AML-193 (cell line): ENCODE measurements at regions not wholly inside any gene's neighbourhood (a gene's known extent, or its start where the extent isn't known, plus 50 kb on each side); places are given as distances from the start of the nearest gene placed in this dataset.

Experiments used
- DNase-seq, 2 experiments: peaks; one replicate each; lab custom pipeline; 2025; lab: John Stamatoyannopoulos, UW

DNA sequence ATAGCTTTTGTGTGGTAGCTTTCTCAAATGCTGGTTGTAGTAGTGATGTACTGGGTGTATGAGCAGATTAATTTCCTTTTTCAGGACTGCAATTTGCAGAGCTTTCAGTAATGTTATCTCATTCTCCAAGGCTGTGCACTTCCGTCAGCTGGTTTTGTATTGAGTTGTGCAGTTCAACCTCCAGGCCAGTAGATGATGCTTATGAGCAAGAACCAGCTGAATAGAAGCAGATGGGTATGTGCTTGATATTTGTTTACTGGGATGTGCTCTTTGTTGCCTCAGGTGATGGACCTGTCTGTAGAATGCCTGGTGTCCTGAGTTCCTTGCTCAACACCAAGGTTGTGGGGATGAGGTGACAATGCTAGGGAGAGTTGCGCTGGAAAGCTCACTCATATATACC lies 462.8 kb downstream of the PCDH18 start:
- DNase-seq: no peak

DNA sequence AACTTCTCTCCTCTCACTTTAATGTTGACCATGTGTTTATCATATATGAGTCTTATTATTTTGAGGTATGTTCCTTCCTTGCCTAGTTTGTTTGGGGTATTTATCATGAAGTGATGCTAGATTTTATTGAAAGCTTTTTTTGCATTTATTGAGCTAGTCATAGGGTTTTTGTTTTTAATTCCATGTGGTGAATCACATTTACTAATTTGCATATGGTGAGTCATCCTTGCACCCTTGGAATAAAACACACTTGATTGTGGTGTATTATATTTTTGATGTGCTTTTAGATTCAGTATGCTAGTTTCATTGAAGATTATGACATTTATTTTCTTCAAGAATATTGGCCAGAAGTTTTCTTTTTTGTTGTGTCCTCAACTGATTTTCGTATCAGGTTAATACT lies 464.6 kb downstream of the PCDH18 start:
- DNase-seq: no peak

DNA sequence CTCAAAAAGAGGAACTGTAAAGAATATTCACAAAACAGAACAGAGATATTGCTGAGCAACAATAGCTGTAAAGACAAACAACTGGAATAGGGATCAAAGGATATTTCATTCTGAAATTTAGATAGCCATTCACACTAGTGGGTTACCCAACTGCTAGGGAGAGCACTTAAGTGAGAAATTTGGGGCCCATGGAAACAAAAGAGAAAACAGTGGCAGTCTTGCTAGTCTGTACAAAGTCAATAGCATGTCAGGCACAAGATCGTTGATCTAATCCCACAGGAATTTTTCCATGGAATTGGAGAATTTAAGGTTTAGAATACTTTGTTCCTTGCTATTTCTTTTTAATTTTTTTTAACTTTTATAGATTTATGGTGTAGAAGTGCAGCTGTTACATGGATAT lies 467.0 kb downstream of the PCDH18 start:
- no peak for DNase-seq

DNA sequence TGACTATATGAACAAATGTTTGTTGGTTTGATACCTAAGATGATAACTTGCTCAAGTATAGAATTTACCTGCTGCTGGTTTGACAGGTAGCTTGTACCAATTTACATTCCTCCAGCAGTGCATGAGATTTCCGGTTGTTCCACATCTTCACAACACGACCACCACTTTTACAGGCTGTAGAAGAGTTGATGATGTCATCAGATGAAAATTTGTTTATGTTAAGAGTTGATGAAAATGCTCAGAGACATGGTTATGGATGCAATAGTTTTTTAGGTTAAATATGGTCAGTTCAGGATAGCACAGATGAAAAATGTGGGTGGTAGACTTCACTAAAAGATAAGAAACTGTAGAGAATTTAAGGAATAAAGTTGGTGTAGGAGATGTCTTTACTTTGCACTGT lies 468.3 kb downstream of the PCDH18 start:
- no peak for DNase-seq

DNA sequence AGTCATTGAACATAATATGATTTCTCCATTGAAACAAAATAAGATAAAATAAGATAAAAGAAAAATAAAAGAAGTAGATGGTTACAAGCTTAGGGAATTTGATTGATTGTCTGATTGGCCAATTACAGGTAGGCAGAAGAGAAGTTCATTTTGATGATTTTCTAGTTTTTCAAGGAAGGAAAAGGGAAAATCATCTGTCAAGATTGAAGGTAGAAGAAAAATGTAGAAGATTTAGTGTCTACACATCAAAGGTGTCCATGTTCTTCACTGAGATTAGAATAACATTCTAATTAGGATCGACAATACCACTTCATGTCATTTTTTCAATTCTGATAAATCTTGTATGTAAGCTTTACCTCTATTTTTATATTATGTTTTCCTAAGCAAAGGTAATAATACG lies 489.1 kb downstream of the PCDH18 start:
- no peak for DNase-seq

DNA sequence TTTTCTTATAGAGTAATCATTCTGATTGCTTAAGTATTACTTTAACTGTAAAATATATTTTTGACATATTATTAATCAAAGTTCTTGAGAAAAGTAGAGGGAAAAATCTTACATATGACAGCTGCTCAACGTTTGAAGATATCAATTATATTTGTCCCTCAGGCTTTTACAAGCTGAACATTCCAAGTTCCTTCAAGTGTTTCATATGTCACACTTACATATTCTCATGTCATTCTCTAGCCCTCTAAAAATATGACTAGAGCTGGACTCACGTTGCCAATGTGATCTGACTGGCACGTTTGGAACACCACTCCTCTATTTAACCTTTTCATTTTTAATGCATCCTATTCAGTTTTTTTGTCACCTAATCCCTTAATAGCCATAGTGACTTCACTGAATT lies 492.9 kb downstream of the PCDH18 start:
- DNase-seq: no peak

DNA sequence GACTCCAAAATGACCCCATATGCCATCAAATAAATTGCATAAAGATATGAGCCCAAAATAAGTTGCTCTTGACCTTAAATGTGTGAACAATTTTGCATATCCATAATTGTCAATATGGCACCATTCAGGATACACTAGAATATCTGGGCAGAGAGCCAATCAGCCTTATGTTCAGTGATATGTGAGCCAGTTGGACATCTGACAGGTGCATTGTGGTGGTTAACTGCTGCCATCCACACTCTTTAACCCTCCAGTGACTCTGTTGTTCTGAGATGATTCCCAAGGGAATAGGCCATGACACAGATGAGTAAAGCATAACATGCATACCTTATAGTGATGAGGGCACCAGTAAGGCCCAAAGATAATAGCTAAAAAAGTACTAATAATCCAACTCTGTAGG lies 500.1 kb downstream of the PCDH18 start:
- DNase-seq: no peak

DNA sequence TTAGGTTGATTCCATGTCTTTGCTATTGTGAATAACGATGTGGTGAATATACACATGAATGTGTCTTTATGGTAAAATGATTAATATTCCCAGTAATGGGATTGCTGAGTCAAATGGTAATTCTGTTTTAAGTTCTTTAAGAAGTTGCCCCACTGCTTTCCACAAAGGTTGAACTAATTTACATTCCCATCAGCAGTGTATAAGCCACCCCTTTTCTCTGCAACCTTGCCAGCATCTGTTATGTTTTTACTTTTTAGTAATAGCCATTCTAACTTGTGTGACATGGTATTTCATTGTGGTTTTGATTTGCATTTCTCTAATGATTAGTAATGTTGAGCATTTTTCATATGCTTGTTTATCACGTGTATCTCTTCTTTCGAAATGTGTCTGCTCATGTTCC lies 503.3 kb downstream of the PCDH18 start:
- no peak for DNase-seq

DNA sequence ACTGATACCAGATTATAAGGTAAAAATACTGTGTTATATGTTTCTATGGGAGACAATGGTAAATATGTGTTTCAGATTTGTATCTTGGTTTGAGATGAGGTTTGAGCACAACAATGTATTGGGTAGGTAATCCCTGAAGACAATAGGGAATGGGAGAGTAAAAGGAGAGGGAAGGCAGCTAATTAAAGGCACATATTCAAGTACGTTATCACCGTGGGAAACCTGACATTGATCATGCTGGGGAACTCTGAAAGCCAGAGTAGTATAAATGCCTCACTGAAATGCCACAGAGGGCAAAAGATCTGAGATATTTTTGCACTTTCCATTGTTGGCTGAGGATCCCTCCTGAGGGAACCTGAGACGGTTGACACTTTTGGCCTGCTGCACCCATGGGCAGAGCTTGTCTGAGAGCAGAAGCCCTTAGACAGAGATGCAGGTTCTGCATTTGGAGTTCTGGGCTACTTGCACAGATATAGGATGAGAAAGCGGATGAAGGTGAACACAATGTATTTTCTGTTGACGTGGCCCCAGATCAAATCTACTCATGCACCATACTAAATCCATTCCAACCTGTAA lies 506.7 kb downstream of the PCDH18 start:
- no peak for DNase-seq

DNA sequence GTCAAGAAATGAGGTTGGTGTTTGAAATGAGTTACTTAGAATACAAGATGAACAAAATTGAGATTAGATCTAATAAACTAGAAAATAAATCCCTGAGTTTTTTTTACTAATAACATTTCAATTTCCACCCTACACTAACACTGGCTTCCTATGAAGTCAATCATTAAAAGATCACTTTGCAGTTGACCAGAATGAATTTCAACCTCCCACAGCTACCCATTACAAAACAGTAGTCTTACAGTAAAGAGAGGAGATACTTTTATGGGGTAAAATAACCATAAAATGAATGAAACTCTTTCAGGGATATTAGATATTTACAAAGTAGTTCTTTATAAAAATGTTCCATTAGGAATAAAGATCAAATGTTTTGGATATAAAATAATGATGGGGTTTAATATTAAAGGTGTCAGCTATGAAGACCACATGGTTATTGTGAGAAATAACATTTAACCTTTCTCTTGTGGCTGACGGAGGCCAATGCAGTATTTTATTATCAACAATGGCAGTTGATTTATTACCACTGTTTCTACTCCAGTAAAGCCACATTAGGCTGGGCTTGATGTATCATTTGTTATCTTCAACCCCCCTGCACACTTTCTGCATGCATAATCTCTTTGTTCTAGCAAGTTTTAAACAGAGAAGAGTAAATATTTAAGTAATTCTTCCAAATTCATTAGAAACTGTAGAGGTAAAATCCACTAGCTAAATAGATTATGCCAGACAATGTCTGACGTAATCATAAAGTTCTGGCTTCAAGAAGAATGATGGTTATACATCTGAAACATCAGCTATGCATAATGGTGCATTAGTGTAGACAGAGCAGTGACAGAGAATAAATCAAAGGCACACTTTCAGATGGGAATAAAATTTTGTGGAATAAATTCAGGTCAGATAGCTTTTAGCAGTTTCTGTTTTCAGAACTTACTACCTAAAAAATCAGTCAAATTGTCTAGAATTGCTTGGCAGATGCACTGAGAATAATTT lies 516.6 kb downstream of the PCDH18 start:
- no peak for DNase-seq

DNA sequence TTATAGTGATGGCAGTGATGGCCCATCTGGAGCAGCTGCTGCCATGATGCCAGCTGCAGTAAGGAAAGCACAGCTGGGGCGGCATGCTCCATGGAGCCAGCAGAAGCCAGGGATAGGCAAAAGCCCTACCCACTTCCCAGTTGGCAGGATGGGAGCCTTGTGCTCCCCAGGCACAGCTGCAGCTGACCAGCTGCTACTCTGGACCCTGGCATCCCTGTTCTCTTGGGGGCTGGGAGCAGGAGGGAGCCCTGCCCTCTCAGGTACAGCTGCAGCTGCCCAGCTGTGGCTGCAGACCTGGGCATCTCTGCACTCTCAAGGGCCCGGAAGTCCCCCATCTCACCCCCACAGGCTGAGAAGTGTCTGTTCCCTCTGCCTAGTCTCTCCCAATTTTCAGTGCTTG lies 531.9 kb downstream of the PCDH18 start:
- DNase-seq: no peak

DNA sequence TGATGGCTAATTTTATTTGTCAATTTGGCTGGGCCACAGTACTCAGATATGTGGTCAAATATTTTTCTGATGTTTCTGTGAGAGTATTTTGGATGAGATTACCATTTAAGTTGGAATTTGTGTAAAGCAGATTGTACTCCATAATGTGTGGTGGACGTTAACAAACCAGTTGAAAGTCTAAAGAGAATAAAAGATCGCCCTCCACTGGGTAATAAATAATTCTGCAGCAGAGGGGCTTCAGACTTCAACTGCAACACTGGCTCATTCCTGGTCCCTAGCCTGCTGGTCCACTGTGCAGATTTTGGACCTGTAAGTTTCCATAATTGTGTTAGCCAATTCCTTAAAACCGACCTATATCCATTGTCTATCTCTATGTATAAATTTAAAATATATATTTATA lies 540.3 kb downstream of the PCDH18 start:
- no peak for DNase-seq

DNA sequence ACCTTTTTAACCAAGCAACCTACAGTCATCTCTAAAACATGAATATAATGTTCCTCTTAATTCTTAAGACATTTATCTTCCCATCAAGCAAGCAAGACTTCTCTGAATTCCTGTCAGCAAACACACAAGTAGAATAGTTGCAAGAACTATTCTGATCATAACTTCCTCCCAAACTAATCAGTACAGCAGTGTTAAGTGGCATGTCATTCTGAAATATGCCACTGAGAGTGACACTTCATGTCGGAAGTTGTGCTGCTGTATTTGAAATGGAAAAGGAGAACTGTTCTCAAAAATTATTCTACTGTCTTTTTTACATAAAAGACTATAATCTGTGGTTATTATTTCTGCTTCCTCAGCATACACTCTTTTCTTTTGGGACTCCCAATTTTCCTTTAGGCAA lies 546.6 kb downstream of the PCDH18 start:
- no peak for DNase-seq

DNA sequence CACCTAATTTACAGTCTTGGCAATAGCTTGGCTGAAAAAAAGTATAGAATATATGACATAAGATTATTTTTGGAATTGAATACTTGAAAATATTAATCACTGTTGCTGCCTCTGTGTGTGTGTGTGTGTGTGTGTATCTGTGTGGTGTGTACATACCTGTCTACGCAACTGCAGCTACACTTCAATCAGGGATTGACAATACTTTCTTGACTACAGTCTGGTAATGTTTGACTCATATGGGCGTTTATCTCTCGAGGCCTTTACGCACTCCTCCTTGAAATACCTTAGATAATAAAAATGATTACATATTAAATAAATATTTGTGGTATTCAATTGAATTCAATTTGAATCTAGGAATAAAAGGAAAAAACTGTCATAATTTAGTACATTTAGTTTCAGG lies 565.2 kb downstream of the PCDH18 start:
- no peak for DNase-seq

DNA sequence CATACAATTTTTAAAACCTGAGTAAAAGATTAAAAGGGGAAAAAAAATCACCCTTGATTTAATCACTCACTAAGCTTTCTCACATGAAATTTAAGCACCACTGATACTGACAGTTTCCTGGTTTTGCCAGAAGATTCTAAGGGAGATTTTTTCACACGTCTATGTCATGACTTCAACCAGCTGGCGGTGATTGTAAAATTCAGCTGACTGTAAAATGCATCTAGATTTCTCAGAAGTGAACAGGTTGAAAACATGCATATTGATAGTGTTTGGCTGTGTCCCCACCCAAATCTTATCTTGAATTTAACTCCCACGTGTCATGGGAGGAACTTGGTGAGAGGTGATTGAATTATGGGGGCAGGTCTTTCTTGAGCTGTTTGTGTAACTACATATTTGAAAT lies 566.8 kb downstream of the PCDH18 start:
- DNase-seq: no peak

DNA sequence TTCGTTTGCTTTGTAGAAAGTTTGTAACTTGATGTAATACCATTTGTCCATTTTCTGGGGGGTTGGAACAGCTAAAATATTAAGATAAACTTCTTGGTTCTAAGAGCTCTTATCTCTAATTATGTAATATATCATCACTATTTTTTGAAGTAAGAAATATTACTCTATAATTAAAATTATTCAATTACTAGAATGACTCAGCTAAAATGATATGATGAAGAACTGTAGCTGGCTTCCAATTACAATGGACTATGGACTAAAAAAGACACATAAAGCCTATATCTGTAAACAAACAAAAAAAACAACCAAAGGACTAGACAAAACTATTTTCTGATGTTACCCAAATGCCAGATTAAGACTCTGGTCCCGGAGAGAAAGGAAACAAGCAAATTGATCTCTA lies 569.4 kb downstream of the PCDH18 start:
- no peak for DNase-seq

DNA sequence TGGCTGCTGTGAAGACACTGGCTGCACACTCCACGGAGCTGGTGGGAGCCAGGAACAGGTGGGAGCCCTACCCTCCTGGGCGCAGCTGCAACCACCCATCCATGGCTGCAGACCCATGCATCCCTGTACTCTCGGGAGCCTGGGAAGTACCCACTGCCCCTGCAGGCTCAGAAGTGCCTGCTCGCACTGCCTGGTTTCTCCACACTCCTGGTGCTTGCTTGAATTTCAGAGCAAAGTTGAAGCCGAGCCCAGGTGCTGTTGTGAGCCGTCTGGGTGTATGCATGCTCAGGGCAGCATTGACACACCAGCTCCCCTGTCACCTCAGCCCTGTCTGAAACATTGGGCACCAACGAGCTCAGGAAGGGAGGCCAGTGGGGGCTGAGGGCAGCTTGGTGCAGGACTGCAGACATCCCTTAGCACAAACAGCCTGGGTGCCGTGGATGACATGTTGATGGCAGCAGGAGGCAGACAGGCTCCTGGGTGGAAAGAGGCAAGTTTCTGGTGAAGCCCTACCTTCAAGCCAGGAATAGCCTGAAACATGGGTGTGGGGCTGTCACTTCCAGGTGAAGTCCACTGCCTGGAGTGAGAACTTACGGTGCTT lies 585.9 kb downstream of the PCDH18 start:
- DNase-seq: no peak

DNA sequence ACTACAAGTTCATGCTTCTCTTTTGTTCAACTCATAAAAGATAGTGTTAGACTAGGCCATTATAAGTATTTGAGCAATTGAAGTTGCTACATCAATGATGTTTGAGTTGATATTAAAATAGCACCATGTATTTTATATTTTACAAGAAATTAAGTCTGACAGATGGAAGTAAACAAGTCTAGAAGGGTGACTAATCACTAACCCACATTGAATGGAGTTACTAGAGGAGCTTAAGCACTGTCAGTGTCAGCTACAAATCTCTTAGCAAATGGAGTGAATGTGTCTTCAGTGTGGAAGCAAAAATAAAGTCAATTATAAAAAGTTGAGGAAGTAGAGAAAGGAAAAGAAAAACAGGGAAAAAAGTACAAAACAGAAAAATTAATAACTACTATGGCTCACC lies 592.5 kb downstream of the PCDH18 start:
- no peak for DNase-seq

DNA sequence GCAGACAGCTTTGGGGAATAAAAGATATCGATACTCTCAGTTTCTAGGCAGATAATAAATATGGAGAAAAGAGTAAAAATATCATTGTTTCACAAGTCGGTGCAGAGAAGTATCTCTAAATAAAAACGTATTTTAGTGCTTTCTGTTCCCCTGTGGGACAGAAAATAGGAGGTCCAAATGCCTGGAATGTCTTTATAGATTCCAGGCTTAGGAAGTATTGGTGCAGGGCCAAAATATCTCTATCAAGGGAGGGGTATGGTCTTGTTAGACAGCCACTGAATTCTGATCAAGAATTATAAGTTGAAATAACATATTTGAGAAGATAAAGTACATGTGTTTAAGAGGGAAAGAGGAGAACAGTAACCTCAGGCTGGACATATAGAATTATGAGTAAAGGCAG lies 596.4 kb downstream of the PCDH18 start:
- no peak for DNase-seq

DNA sequence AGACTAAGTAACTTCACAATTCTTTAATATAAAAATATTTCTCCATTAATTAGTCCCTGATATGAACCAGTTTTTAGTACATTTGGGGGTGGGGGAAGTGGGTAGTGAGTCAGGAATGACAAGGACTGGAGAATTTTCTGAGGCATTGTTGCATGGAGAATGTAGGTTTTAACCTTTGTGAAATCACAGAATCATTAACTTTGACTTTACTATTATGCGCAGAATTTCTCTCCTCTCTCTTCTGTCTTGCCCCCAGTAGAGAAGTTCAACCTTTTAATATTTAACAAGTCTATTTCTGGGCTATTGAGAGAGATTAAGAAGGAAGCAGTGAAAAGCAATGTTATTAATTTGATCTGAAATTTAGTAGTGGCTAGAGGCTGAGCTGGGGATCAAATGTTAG lies 597.0 kb downstream of the PCDH18 start:
- no peak for DNase-seq

DNA sequence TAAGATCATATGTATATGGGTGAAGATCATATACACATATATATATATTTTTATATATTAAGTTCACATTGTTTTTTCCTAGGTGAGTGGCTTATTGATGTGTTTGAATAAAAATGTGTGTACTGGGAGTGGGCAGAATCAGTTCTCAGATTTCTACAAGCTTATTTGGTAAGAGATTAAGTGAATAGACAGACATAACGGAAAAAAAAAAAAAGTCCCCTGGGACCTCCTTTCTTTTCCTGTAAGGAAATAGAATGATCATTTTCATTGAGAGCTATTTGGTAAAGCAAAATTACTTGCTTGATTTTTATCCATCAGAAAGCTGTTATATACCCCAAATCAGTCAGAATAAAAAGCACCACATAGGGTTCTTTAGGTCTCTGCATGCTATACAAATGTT lies 597.7 kb downstream of the PCDH18 start:
- DNase-seq: no peak

DNA sequence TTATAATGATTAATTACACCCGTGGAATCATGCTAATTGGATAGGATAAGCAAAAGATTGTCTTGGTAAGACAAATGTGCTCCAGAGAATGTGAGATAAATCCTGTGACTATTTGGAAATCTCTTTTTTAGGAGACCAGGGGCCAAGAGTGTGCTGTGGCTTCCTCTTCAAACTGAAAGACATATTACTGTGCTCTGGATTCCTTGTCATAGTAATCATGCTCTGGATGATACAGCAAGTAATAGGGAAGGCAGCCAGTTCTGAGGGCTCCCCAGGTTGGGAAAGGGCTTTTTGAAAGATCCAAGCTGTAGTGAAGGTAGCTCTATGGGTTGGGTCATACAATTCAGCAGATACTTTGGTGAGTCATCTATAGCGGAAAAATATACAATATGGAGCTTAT lies 600.5 kb downstream of the PCDH18 start:
- no peak for DNase-seq

DNA sequence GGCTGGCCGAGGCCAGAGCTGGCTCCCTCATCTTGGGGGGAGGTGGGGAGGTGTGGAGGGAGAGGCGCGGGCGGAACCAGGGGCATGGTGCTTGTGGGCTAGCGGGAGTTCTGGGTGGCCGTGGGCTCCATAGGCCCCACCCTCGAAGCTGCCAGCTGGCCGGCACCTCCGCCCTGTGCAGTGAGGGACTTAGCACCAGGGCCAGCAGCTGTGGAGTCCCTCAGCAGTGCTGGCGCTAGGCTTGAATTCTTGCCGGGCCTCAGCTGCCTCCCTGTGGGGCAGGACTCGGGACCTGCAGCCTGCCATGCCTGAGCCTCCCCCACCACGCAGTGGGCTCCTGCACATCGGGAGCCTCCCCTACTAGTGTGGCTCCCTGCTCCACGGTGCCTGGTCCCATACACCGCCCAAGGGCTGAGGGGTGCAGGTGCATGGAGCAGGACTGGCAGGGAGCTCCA lies 603.3 kb downstream of the PCDH18 start:
- DNase-seq: no peak
